ENCODE measurements at regions not wholly inside any gene's neighbourhood (a gene's known extent, or its start where the extent isn't known, plus 50 kb on each side); places are given as distances from the start of the nearest gene placed in this dataset.
"Not testable (repeated sequence)": the region's sequence is repeated elsewhere in the genome, so short reads cannot be mapped to it uniquely, and the experiment has no call there.

GRCh38 chr13:50174630-50175029 is 159.4 kb downstream of the KCNRG start:
- no peak overlapping the region for H3K4me3 ChIP-seq (ENCODE audit: low read depth in 1 of 2, low read length in 2 of 2)
- no peaks in the 10 kb centered on the region for H3K36me3 ChIP-seq (ENCODE audit: control insufficient read depth in 1 of 2, insufficient read depth in 2 of 2, low read length in 2 of 2)
- no peak overlapping the region for H3K27ac ChIP-seq (ENCODE audit: low read length)

GRCh38 chr13:50179977-50180376 is 164.7 kb downstream of the KCNRG start:
- Histone ChIP-seq H3K4me3 (ENCODE audit: low read depth in 1 of 2, low read length in 2 of 2) (no peak overlapping the region), H3K9me3 (ENCODE audit: control insufficient read depth in 1 of 2, low read length in 2 of 2) (no peaks in the 10 kb centered on the region), H3K4me1 (ENCODE audit: control insufficient read depth in 1 of 2, insufficient read depth in 2 of 2, low read length in 2 of 2) (no peaks in the 10 kb centered on the region), H3K27ac (ENCODE audit: low read length) (no peak overlapping the region), H3K27me3 (ENCODE audit: low read depth, low read length) (no peaks in the 10 kb centered on the region), H3K36me3 (ENCODE audit: control insufficient read depth in 1 of 2, insufficient read depth in 2 of 2, low read length in 2 of 2) (no peaks in the 10 kb centered on the region)

More at GRCh38 chr13:50174630-50175029, 159.4 kb downstream of the KCNRG start:
- no peaks in the 10 kb centered on the region for H3K4me1 ChIP-seq (ENCODE audit: control insufficient read depth in 1 of 2, insufficient read depth in 2 of 2, low read length in 2 of 2)
- no peaks in the 10 kb centered on the region for H3K27me3 ChIP-seq (ENCODE audit: low read depth, low read length)
- H3K9me3 ChIP-seq (ENCODE audit: control insufficient read depth in 1 of 2, low read length in 2 of 2): no peaks in the 10 kb centered on the region

GRCh38 chr13:50185769-50186763 is 170.8 kb downstream of the KCNRG start:
- not testable (repeated sequence) for H3K27ac ChIP-seq (ENCODE audit: low read length); H3K36me3 ChIP-seq (ENCODE audit: control insufficient read depth in 1 of 2, insufficient read depth in 2 of 2, low read length in 2 of 2); H3K4me3 ChIP-seq (ENCODE audit: low read depth in 1 of 2, low read length in 2 of 2); H3K4me1 ChIP-seq (ENCODE audit: control insufficient read depth in 1 of 2, insufficient read depth in 2 of 2, low read length in 2 of 2); H3K9me3 ChIP-seq (ENCODE audit: control insufficient read depth in 1 of 2, low read length in 2 of 2); H3K27me3 ChIP-seq (ENCODE audit: low read depth, low read length)

- H3K4me3 ChIP-seq (ENCODE audit: low read depth in 1 of 2, low read length in 2 of 2): no peak overlapping the region
- H3K36me3 ChIP-seq (ENCODE audit: control insufficient read depth in 1 of 2, insufficient read depth in 2 of 2, low read length in 2 of 2): no peaks in the 10 kb centered on the region
- H3K27me3 ChIP-seq (ENCODE audit: low read depth, low read length): no peaks in the 10 kb centered on the region
- H3K9me3 ChIP-seq (ENCODE audit: control insufficient read depth in 1 of 2, low read length in 2 of 2): no peaks in the 10 kb centered on the region
- no peaks in the 10 kb centered on the region for H3K4me1 ChIP-seq (ENCODE audit: control insufficient read depth in 1 of 2, insufficient read depth in 2 of 2, low read length in 2 of 2)
- no peak overlapping the region for H3K27ac ChIP-seq (ENCODE audit: low read length)
Measured at GRCh38 chr13:50187352-50188029, 172.2 kb downstream of the KCNRG start.

- Histone ChIP-seq H3K9me3 (ENCODE audit: control insufficient read depth in 1 of 2, low read length in 2 of 2) (no peaks in the 10 kb centered on the region), H3K36me3 (ENCODE audit: control insufficient read depth in 1 of 2, insufficient read depth in 2 of 2, low read length in 2 of 2) (no peaks in the 10 kb centered on the region), H3K4me3 (ENCODE audit: low read depth in 1 of 2, low read length in 2 of 2) (no peak overlapping the region), H3K27ac (ENCODE audit: low read length) (no peak overlapping the region), H3K27me3 (ENCODE audit: low read depth, low read length) (no peaks in the 10 kb centered on the region), H3K4me1 (ENCODE audit: control insufficient read depth in 1 of 2, insufficient read depth in 2 of 2, low read length in 2 of 2) (no peaks in the 10 kb centered on the region)
Measured at GRCh38 chr13:50188696-50189095, 173.5 kb downstream of the KCNRG start.

GRCh38 chr13:50189450-50189849 is 174.2 kb downstream of the KCNRG start:
- Histone ChIP-seq H3K9me3 (ENCODE audit: control insufficient read depth in 1 of 2, low read length in 2 of 2) (no peaks in the 10 kb centered on the region), H3K36me3 (ENCODE audit: control insufficient read depth in 1 of 2, insufficient read depth in 2 of 2, low read length in 2 of 2) (no peaks in the 10 kb centered on the region), H3K4me1 (ENCODE audit: control insufficient read depth in 1 of 2, insufficient read depth in 2 of 2, low read length in 2 of 2) (no peaks in the 10 kb centered on the region), H3K27ac (ENCODE audit: low read length) (no peak overlapping the region), H3K27me3 (ENCODE audit: low read depth, low read length) (no peaks in the 10 kb centered on the region), H3K4me3 (ENCODE audit: low read depth in 1 of 2, low read length in 2 of 2) (no peak overlapping the region)

GRCh38 chr13:50191004-50191403 is 175.8 kb downstream of the KCNRG start:
- Histone ChIP-seq H3K4me3 (ENCODE audit: low read depth in 1 of 2, low read length in 2 of 2) (no peak overlapping the region), H3K9me3 (ENCODE audit: control insufficient read depth in 1 of 2, low read length in 2 of 2) (no peaks in the 10 kb centered on the region), H3K4me1 (ENCODE audit: control insufficient read depth in 1 of 2, insufficient read depth in 2 of 2, low read length in 2 of 2) (no peaks in the 10 kb centered on the region), H3K36me3 (ENCODE audit: control insufficient read depth in 1 of 2, insufficient read depth in 2 of 2, low read length in 2 of 2) (no peaks in the 10 kb centered on the region), H3K27ac (ENCODE audit: low read length) (no peak overlapping the region), H3K27me3 (ENCODE audit: low read depth, low read length) (no peaks in the 10 kb centered on the region)

- Histone ChIP-seq H3K36me3 (ENCODE audit: control insufficient read depth in 1 of 2, insufficient read depth in 2 of 2, low read length in 2 of 2) (no peaks in the 10 kb centered on the region), H3K4me1 (ENCODE audit: control insufficient read depth in 1 of 2, insufficient read depth in 2 of 2, low read length in 2 of 2) (no peaks in the 10 kb centered on the region), H3K9me3 (ENCODE audit: control insufficient read depth in 1 of 2, low read length in 2 of 2) (no peaks in the 10 kb centered on the region), H3K27me3 (ENCODE audit: low read depth, low read length) (no peaks in the 10 kb centered on the region), H3K27ac (ENCODE audit: low read length) (no peak overlapping the region), H3K4me3 (ENCODE audit: low read depth in 1 of 2, low read length in 2 of 2) (no peak overlapping the region)
Measured at GRCh38 chr13:50192272-50192813, 177.1 kb downstream of the KCNRG start.

- Histone ChIP-seq H3K4me3 (ENCODE audit: low read depth in 1 of 2, low read length in 2 of 2) (no peak overlapping the region), H3K27me3 (ENCODE audit: low read depth, low read length) (no peaks in the 10 kb centered on the region), H3K9me3 (ENCODE audit: control insufficient read depth in 1 of 2, low read length in 2 of 2) (no peaks in the 10 kb centered on the region), H3K4me1 (ENCODE audit: control insufficient read depth in 1 of 2, insufficient read depth in 2 of 2, low read length in 2 of 2) (no peaks in the 10 kb centered on the region), H3K27ac (ENCODE audit: low read length) (no peak overlapping the region), H3K36me3 (ENCODE audit: control insufficient read depth in 1 of 2, insufficient read depth in 2 of 2, low read length in 2 of 2) (no peaks in the 10 kb centered on the region)
Measured at GRCh38 chr13:50195045-50195444, 179.8 kb downstream of the KCNRG start.

GRCh38 chr13:50196118-50196517 is 180.9 kb downstream of the KCNRG start:
- H3K27ac ChIP-seq (ENCODE audit: low read length): no peak overlapping the region
- no peaks in the 10 kb centered on the region for H3K36me3 ChIP-seq (ENCODE audit: control insufficient read depth in 1 of 2, insufficient read depth in 2 of 2, low read length in 2 of 2)
- no peaks in the 10 kb centered on the region for H3K27me3 ChIP-seq (ENCODE audit: low read depth, low read length)
- H3K9me3 ChIP-seq (ENCODE audit: control insufficient read depth in 1 of 2, low read length in 2 of 2): no peaks in the 10 kb centered on the region
- no peaks in the 10 kb centered on the region for H3K4me1 ChIP-seq (ENCODE audit: control insufficient read depth in 1 of 2, insufficient read depth in 2 of 2, low read length in 2 of 2)
- H3K4me3 ChIP-seq (ENCODE audit: low read depth in 1 of 2, low read length in 2 of 2): no peak overlapping the region

- no peaks in the 10 kb centered on the region for H3K4me1 ChIP-seq (ENCODE audit: control insufficient read depth in 1 of 2, insufficient read depth in 2 of 2, low read length in 2 of 2)
- H3K27ac ChIP-seq (ENCODE audit: low read length): no peak overlapping the region
- H3K9me3 ChIP-seq (ENCODE audit: control insufficient read depth in 1 of 2, low read length in 2 of 2): no peaks in the 10 kb centered on the region
- no peak overlapping the region for H3K4me3 ChIP-seq (ENCODE audit: low read depth in 1 of 2, low read length in 2 of 2)
- H3K36me3 ChIP-seq (ENCODE audit: control insufficient read depth in 1 of 2, insufficient read depth in 2 of 2, low read length in 2 of 2): no peaks in the 10 kb centered on the region
- no peaks in the 10 kb centered on the region for H3K27me3 ChIP-seq (ENCODE audit: low read depth, low read length)
Measured at GRCh38 chr13:50197705-50198104, 182.5 kb downstream of the KCNRG start.

Data from muscle layer of duodenum (tissue), 2 donors.